DND-41 (cell line): ENCODE measurements at regions not wholly inside any gene's neighbourhood (a gene's known extent, or its start where the extent isn't known, plus 50 kb on each side); places are given as distances from the start of the nearest gene placed in this dataset.

ENCODE experiments used
- ATAC-seq: fragments of 200-7000 bp; cut with Tn5 transposase; 3 replicates; pipeline ENCODE4 v1.9.1; 2021; ENCODE audit warnings: low read depth; ENCODE audit not compliant: insufficient read depth
- DNase-seq: peaks from one replicate; pipeline ENCODE4 v3.0.0-alpha.2; 2020
- H2AFZ ChIP-seq: 2 replicates; pipeline ENCODE4 v1.6.0; 2012; ENCODE audit warnings: low read depth, low read length
- H3K27ac ChIP-seq: 2 replicates; pipeline ENCODE4 v1.5.1; 2012; ENCODE audit warnings: low read length, inconsistent platforms
- H3K27me3 ChIP-seq: fragments of 200-600 bp; sonication (generic); 2 replicates; pipeline ENCODE4 v1.6.0; 2012; ENCODE audit warnings: low read length, mild to moderate bottlenecking, inconsistent platforms; ENCODE audit not compliant: insufficient read depth, poor library complexity
- H3K36me3 ChIP-seq: 2 replicates; pipeline ENCODE4 v1.5.1; 2012; ENCODE audit warnings: low read length, inconsistent platforms; ENCODE audit not compliant: insufficient read depth
- H3K4me1 ChIP-seq: 2 replicates; pipeline ENCODE4 v1.5.1; 2012; ENCODE audit warnings: mild to moderate bottlenecking, low read length; ENCODE audit not compliant: insufficient read depth
- H3K4me2 ChIP-seq: 2 replicates; pipeline ENCODE4 v1.6.0; 2012; ENCODE audit warnings: mild to moderate bottlenecking, moderate library complexity, low read length, inconsistent platforms; ENCODE audit not compliant: insufficient read depth
- H3K4me3 ChIP-seq, 2 experiments: fragments of 200-600 bp in 1 of 2; shearing (Covaris generic) in 1 of 2; 2 replicates each; pipeline ENCODE4 v1.5.1; 2012 to 2016; ENCODE audit warnings: inconsistent platforms in 2 of 2, low read length in 2 of 2, mild to moderate bottlenecking in 2 of 2, low read depth in 1 of 2, moderate library complexity in 1 of 2
- H3K79me2 ChIP-seq: 2 replicates; pipeline ENCODE4 v1.6.0; 2012; ENCODE audit warnings: low read length, inconsistent platforms; ENCODE audit not compliant: insufficient read depth
- H3K9ac ChIP-seq: 2 replicates; pipeline ENCODE4 v1.6.0; 2012; ENCODE audit warnings: low read depth, mild to moderate bottlenecking, inconsistent platforms, low read length, moderate library complexity
- H3K9me3 ChIP-seq: 2 replicates; pipeline ENCODE4 v1.5.1; 2012; ENCODE audit warnings: low read length, moderate library complexity, mild to moderate bottlenecking, inconsistent platforms; ENCODE audit not compliant: insufficient read depth, severe bottlenecking
- H4K20me1 ChIP-seq: 2 replicates; pipeline ENCODE4 v1.6.0; 2012; ENCODE audit warnings: low read length; ENCODE audit not compliant: insufficient read depth
- EZH2 ChIP-seq: IDR thresholded peaks from 3 replicates; pipeline ENCODE4 v1.6.1; 2012; ENCODE audit warnings: borderline replicate concordance, low read depth, mild to moderate bottlenecking, moderate library complexity, low read length, inconsistent platforms; ENCODE audit not compliant: severe bottlenecking
- TF ChIP-seq, protein P1 (sequence below): IDR thresholded peaks from 2 replicates; pipeline ENCODE4 v1.5.1; 2012; ENCODE audit warnings: borderline replicate concordance, low read length, moderate library complexity, mild to moderate bottlenecking; ENCODE audit not compliant: poor library complexity, severe bottlenecking; ENCODE audit errors: extremely low read depth

DNA sequence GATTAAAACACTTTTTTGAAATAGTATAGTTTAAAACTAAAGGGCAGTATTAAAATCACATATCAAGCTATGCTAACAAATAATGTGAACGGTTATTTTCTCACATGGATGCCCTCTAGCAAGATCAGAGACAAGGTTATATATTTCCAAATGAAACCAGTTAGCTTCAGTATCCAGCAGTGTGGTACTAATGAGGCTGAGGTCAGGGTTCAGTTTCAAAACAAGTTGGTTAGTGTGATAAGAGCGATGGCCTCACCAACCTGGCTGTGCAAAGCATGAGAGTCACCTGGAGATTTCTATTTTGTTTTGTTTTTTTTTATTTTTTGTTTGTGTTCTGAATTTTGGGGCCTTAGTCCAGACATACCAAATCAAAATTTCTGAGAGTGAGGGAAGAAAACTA lies 352.2 kb upstream of the KITLG start:
- H3K79me2 ChIP-seq, result no peaks in the 10 kb centered on the region
- no peak overlapping the region for H3K27ac ChIP-seq
- H3K9ac ChIP-seq, result no peak overlapping the region

DNA sequence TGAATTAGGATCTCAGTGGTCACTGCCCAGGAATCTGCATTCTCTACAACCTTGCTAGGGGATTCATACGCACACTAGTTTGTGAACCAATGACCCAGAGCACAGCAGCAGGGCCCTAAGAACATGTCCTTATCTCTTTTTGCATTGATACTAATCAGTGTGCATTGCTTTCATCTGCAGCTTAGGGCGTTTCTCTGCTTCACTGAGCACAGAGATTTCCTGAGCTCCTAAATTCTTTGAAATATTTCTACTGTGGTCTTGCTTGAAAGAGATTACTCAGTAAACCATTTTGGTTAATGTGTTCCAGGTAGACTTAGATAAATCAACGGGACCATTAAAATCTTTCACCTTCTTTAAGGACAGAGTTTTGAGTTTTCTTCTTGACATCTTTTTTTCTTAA lies 351.3 kb upstream of the KITLG start:
- H3K9me3 ChIP-seq, result no peaks in the 10 kb centered on the region
- H4K20me1 ChIP-seq, result no peaks in the 10 kb centered on the region
- H2AFZ ChIP-seq, result no peak overlapping the region
- H3K27me3 ChIP-seq, result no peaks in the 10 kb centered on the region
- no peak for TF ChIP-seq EZH2
- TF ChIP-seq, protein P1, sequence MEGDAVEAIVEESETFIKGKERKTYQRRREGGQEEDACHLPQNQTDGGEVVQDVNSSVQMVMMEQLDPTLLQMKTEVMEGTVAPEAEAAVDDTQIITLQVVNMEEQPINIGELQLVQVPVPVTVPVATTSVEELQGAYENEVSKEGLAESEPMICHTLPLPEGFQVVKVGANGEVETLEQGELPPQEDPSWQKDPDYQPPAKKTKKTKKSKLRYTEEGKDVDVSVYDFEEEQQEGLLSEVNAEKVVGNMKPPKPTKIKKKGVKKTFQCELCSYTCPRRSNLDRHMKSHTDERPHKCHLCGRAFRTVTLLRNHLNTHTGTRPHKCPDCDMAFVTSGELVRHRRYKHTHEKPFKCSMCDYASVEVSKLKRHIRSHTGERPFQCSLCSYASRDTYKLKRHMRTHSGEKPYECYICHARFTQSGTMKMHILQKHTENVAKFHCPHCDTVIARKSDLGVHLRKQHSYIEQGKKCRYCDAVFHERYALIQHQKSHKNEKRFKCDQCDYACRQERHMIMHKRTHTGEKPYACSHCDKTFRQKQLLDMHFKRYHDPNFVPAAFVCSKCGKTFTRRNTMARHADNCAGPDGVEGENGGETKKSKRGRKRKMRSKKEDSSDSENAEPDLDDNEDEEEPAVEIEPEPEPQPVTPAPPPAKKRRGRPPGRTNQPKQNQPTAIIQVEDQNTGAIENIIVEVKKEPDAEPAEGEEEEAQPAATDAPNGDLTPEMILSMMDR, result no peak
- H3K4me1 ChIP-seq, result no peaks in the 10 kb centered on the region
- no peak overlapping the region for H3K27ac ChIP-seq
- no peak for DNase-seq
- no peak overlapping the region for H3K4me2 ChIP-seq
- no peaks in the 10 kb centered on the region for H3K36me3 ChIP-seq
- H3K4me3 ChIP-seq, result no peak overlapping the region
- no peaks in the 10 kb centered on the region for H3K79me2 ChIP-seq
- H3K9ac ChIP-seq, result no peak overlapping the region
- no peak for ATAC-seq

More for the DNA sequence above, 352.2 kb upstream of the KITLG start:
- ATAC-seq, result no peak
- TF ChIP-seq, protein P1, result no peak
- no peak for TF ChIP-seq EZH2
- no peak overlapping the region for H3K4me2 ChIP-seq
- H3K9me3 ChIP-seq, result no peaks in the 10 kb centered on the region
- DNase-seq, result no peak
- no peak overlapping the region for H3K4me3 ChIP-seq
- H3K36me3 ChIP-seq, result no peaks in the 10 kb centered on the region
- H3K27me3 ChIP-seq, result no peaks in the 10 kb centered on the region
- H2AFZ ChIP-seq, result no peak overlapping the region
- H4K20me1 ChIP-seq, result no peaks in the 10 kb centered on the region
- no peaks in the 10 kb centered on the region for H3K4me1 ChIP-seq

DNA sequence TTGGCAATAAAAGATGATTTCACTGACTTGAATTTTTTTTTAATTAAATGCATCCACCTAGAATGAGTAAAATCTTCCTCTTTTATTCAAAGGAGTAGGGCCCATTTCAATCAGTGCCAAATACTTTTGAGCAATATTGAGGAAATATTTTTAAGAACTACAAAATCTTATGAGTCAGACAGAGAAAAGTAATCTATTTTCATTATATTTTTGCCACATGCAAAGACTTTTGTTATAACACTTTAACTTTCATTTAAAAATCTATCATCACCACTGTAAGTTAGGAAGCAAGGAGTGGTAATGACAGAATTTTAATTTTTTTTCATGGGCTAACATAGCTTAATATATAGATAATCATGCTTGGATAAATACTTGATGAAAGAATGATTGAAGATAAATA lies 345.2 kb upstream of the KITLG start:
- Histone ChIP-seq H3K79me2 (no peaks in the 10 kb centered on the region), H3K4me3 (no peak overlapping the region)

More for the DNA sequence above, 345.2 kb upstream of the KITLG start:
- Histone ChIP-seq H3K27me3 (peaks cover 5% of the 10 kb centered on the region), H3K4me2 (no peak overlapping the region), H3K9ac (no peak overlapping the region), H3K9me3 (no peaks in the 10 kb centered on the region), H3K4me1 (no peaks in the 10 kb centered on the region), H3K36me3 (no peaks in the 10 kb centered on the region), H4K20me1 (no peaks in the 10 kb centered on the region), H3K27ac (no peak overlapping the region), H2AFZ (no peak overlapping the region)
- no peak for ATAC-seq
- TF ChIP-seq, protein P1, result no peak
- no peak for TF ChIP-seq EZH2
- no peak for DNase-seq
